PFSK-1 (cell line): ENCODE measurements at regions not wholly inside any gene's neighbourhood (a gene's known extent, or its start where the extent isn't known, plus 50 kb on each side); places are given as distances from the start of the nearest gene placed in this dataset.

Experiments
- POLR2AphosphoS5 ChIP-seq: IDR thresholded peaks from 2 replicates; pipeline ENCODE4 v1.6.1; 2012; ENCODE audit warnings: low read depth, mild to moderate bottlenecking, control low read depth, low read length, moderate library complexity
- REST ChIP-seq, 2 experiments: IDR thresholded peaks; 2 replicates each; pipeline versions ENCODE4 v1.6.1 to v1.8.0; 2011 to 2012; ENCODE audit warnings: low read depth in 2 of 2, low read length in 2 of 2, control low read depth in 1 of 2, inconsistent platforms in 1 of 2, mild to moderate bottlenecking in 1 of 2, moderate library complexity in 1 of 2; ENCODE audit not compliant: insufficient read depth in 1 of 2
- SIN3A ChIP-seq: IDR thresholded peaks from 2 replicates; pipeline ENCODE4 v1.6.1; 2012; ENCODE audit warnings: mild to moderate bottlenecking, low read length, moderate library complexity, borderline replicate concordance; ENCODE audit not compliant: insufficient read depth
- TAF1 ChIP-seq: IDR thresholded peaks from 2 replicates; pipeline ENCODE4 v1.6.1; 2012; ENCODE audit warnings: low read length, control low read depth, borderline replicate concordance; ENCODE audit not compliant: insufficient read depth

DNA sequence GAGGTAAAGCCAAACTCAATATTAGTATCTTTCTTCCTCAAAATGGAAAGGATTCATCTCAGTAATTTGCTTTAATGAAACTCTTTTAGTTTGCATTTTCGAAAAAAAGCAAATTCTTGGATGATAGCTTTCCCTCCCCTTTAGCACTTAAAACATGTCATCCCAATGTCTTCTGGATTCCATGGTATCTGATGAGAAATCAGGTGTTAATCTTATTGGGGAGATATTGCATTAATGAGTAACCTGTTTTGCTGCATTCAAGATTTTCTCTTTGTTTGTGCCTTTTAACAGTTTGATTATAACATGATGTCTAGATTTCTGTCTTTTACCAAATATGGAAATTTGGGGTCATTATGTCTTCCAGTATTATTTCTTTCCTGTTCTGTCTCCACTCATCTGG, 405.1 kb upstream of the FOXG1 start:
- TF ChIP-seq REST (IDR thresholded peaks at IDR 0.05; ENCODE audit: insufficient read depth in 1 of 2, low read depth in 2 of 2, low read length in 2 of 2) = no peak
- TF ChIP-seq POLR2AphosphoS5 = no peak
- TF ChIP-seq SIN3A = no peak
- no peak for TF ChIP-seq TAF1
